GM23338 (cell line): ENCODE measurements at regions not wholly inside any gene's neighbourhood (a gene's known extent, or its start where the extent isn't known, plus 50 kb on each side); places are given as distances from the start of the nearest gene placed in this dataset.

Source experiments
- CREB1 ChIP-seq: fragments of 250-450 bp; sonication (Bioruptor Pico); IDR thresholded peaks from 2 replicates; pipeline ENCODE4 v1.5.0; 2020; ENCODE audit warnings: low read depth, mild to moderate bottlenecking, moderate library complexity
- CTCF ChIP-seq, 2 experiments: fragments of 200-600 bp in 1 of 2; sonication (generic) in 1 of 2; conservative IDR thresholded peaks; 2 replicates each; pipeline versions ENCODE4 v1.5.1 to v1.6.1; 2016 to 2017; ENCODE audit warnings: antibody characterized with exemption in 2 of 2, low read depth in 2 of 2, mild to moderate bottlenecking in 2 of 2, moderate library complexity in 1 of 2
- EZH2 ChIP-seq: fragments of 200-600 bp; sonication (generic); IDR thresholded peaks from one replicate; pipeline ENCODE4 v1.8.0; 2017; ENCODE audit warnings: antibody characterized with exemption, mild to moderate bottlenecking, low read depth; ENCODE audit not compliant: unreplicated experiment
- EZH2phosphoT487 ChIP-seq: fragments of 200-600 bp; sonication (generic); IDR thresholded peaks from one replicate; pipeline ENCODE4 v1.8.1; 2018; ENCODE audit warnings: antibody characterized with exemption; ENCODE audit not compliant: unreplicated experiment
- JUNB ChIP-seq: IDR thresholded peaks from one replicate; pipeline ENCODE4 v1.6.1; 2016; ENCODE audit warnings: antibody characterized with exemption; ENCODE audit not compliant: unreplicated experiment
- POLR2AphosphoS5 ChIP-seq: IDR thresholded peaks from 2 replicates; pipeline ENCODE4 v1.6.1; 2016; ENCODE audit warnings: antibody characterized with exemption, low read depth
- REST ChIP-seq: IDR thresholded peaks from one replicate; pipeline ENCODE4 v1.6.1; 2018; ENCODE audit warnings: antibody characterized with exemption; ENCODE audit not compliant: unreplicated experiment

GRCh38 chr1:218499011-218499691 is 154.0 kb downstream of the TGFB2 start:
- TF ChIP-seq EZH2 (no peak), REST (no peak), CTCF (conservative IDR thresholded peaks at IDR 0.05; ENCODE audit: low read depth in 2 of 2) (no peak), EZH2phosphoT487 (no peak), POLR2AphosphoS5 (no peak), CREB1 (no peak), JUNB (no peak)
